Fibroblast of lung (primary cell): ENCODE measurements at regions not wholly inside any gene's neighbourhood (a gene's known extent, or its start where the extent isn't known, plus 50 kb on each side); places are given as distances from the start of the nearest gene placed in this dataset.

Experiments used
- EZH2 ChIP-seq: IDR thresholded peaks from 2 replicates; pipeline ENCODE4 v1.5.1; 2012; ENCODE audit warnings: low read length, control low read depth, mild to moderate bottlenecking; ENCODE audit errors: missing control alignments
- TF ChIP-seq, protein P1 (sequence below), 2 donors: IDR thresholded peaks in 1 of 2; conservative IDR thresholded peaks in 1 of 2; 1 replicate in 1 of 2; 2 replicates in 1 of 2; pipeline ENCODE4 v1.5.1; 2011 to 2012; ENCODE audit warnings: low read length in 2 of 2, control low read depth in 1 of 2, inconsistent platforms in 1 of 2, low read depth in 1 of 2, mild to moderate bottlenecking in 1 of 2

DNA sequence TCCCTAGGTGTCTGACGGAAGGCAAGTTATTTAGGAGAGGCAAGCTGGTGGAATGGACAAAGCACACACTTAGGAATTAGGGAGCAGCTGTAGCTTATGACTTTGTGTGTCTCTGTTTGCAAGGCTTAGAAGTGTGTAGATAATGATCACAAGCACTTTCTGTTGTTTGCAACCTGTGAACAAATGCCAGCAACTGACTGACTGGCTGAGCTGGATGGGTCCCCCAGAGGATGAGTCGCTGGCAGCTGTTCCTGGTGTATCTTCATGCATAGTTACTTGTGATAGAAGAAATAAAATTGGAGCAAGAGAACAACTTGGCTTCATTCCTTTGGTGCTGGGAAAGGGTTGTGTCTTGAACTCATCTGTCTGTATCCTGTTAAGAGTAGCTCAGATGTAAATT lies 64.2 kb upstream of the BEND4 start:
- TF ChIP-seq, protein P1, sequence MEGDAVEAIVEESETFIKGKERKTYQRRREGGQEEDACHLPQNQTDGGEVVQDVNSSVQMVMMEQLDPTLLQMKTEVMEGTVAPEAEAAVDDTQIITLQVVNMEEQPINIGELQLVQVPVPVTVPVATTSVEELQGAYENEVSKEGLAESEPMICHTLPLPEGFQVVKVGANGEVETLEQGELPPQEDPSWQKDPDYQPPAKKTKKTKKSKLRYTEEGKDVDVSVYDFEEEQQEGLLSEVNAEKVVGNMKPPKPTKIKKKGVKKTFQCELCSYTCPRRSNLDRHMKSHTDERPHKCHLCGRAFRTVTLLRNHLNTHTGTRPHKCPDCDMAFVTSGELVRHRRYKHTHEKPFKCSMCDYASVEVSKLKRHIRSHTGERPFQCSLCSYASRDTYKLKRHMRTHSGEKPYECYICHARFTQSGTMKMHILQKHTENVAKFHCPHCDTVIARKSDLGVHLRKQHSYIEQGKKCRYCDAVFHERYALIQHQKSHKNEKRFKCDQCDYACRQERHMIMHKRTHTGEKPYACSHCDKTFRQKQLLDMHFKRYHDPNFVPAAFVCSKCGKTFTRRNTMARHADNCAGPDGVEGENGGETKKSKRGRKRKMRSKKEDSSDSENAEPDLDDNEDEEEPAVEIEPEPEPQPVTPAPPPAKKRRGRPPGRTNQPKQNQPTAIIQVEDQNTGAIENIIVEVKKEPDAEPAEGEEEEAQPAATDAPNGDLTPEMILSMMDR (conservative IDR thresholded peaks at IDR 0.05 in 1 of 2, IDR thresholded peaks at IDR 0.05 in 1 of 2; ENCODE audit: low read depth in 1 of 2, low read length in 2 of 2) = no peak
- TF ChIP-seq EZH2 = no peak
